HL-60 (cell line): ENCODE measurements at regions not wholly inside any gene's neighbourhood (a gene's known extent, or its start where the extent isn't known, plus 50 kb on each side); places are given as distances from the start of the nearest gene placed in this dataset.

Experiments
- CTCF ChIP-seq: IDR thresholded peaks from one replicate; pipeline ENCODE4 v1.5.1; 2011; ENCODE audit warnings: low read length, control low read depth, inconsistent platforms; ENCODE audit not compliant: insufficient read depth
- GABPA ChIP-seq: IDR thresholded peaks from 2 replicates; pipeline ENCODE4 v1.6.1; 2012; ENCODE audit warnings: low read depth
- POLR2AphosphoS5 ChIP-seq: IDR thresholded peaks from 2 replicates; pipeline ENCODE4 v1.6.1; 2012; ENCODE audit warnings: low read depth

GRCh38 chr6:139960671-139961070, 586.2 kb upstream of the CITED2 start:
- no peak for TF ChIP-seq CTCF
- no peak for TF ChIP-seq GABPA
- TF ChIP-seq POLR2AphosphoS5: no peak
